ENCODE measurements at regions not wholly inside any gene's neighbourhood (a gene's known extent, or its start where the extent isn't known, plus 50 kb on each side); places are given as distances from the start of the nearest gene placed in this dataset.

DNA sequence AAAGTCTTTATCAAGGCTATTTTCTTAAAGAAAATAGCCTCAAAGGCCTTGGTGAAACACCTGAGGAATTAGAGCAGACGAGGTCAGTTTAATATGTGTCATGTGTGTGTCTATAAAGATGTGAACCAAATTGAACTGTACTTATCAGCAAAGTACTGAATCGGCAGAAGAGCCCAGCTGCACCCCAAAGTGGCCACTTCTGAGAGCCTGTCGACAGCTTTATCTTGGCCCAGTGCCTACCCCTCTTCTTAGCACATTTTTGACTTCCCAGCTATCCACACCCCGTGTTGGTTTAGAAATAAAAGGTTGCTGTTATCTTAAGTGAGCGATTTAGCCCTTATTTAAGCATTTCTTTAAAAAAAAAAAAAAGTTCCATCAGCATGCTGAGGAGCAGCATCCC, 329.7 kb downstream of the FBXW7 start:
- no peak overlapping the region for H3K27ac ChIP-seq (ENCODE audit: low read length)
- no peaks in the 10 kb centered on the region for H3K27me3 ChIP-seq (replicated peaks; ENCODE audit: insufficient read depth, low read length)
- H3F3A ChIP-seq (ENCODE audit: insufficient read depth, low read length) = no peaks in the 10 kb centered on the region
- H3K9me3 ChIP-seq (replicated peaks; ENCODE audit: insufficient read depth, low read length) = no peaks in the 10 kb centered on the region
- TF ChIP-seq EZH2phosphoT487 (IDR thresholded peaks at IDR 0.05; ENCODE audit: low read length) = no peak
- no peak for TF ChIP-seq EZH2 (optimal IDR thresholded peaks at IDR 0.05; ENCODE audit: low read depth, low read length)
- TF ChIP-seq, protein P1, sequence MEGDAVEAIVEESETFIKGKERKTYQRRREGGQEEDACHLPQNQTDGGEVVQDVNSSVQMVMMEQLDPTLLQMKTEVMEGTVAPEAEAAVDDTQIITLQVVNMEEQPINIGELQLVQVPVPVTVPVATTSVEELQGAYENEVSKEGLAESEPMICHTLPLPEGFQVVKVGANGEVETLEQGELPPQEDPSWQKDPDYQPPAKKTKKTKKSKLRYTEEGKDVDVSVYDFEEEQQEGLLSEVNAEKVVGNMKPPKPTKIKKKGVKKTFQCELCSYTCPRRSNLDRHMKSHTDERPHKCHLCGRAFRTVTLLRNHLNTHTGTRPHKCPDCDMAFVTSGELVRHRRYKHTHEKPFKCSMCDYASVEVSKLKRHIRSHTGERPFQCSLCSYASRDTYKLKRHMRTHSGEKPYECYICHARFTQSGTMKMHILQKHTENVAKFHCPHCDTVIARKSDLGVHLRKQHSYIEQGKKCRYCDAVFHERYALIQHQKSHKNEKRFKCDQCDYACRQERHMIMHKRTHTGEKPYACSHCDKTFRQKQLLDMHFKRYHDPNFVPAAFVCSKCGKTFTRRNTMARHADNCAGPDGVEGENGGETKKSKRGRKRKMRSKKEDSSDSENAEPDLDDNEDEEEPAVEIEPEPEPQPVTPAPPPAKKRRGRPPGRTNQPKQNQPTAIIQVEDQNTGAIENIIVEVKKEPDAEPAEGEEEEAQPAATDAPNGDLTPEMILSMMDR (IDR thresholded peaks at IDR 0.05; ENCODE audit: low read length) = no peak
- H3K4me3 ChIP-seq (ENCODE audit: low read length) = no peak overlapping the region
- no peaks in the 10 kb centered on the region for H4K20me1 ChIP-seq (ENCODE audit: insufficient read depth, low read length)
- DNase-seq = no peak
- no peak overlapping the region for H3K9ac ChIP-seq (ENCODE audit: low read length)
- H3K79me2 ChIP-seq (ENCODE audit: low read length) = no peaks in the 10 kb centered on the region
- H3K4me1 ChIP-seq (ENCODE audit: low read length) = no peaks in the 10 kb centered on the region
- H2AFZ ChIP-seq (ENCODE audit: low read length) = no peak overlapping the region
- H3K4me2 ChIP-seq (ENCODE audit: low read depth, low read length) = no peak overlapping the region
- H3K36me3 ChIP-seq (replicated peaks; ENCODE audit: insufficient read depth, low read length) = no peaks in the 10 kb centered on the region
- no peaks in the 10 kb centered on the region for H3K9me2 ChIP-seq (replicated peaks; ENCODE audit: insufficient read depth, low read length)

GRCh38 chr4:152202415-152202814, 333.5 kb downstream of the FBXW7 start:
- Histone ChIP-seq H2AFZ (ENCODE audit: low read length) (no peak overlapping the region), H3K9me3 (replicated peaks; ENCODE audit: insufficient read depth, low read length) (no peaks in the 10 kb centered on the region), H3K9me2 (replicated peaks; ENCODE audit: insufficient read depth, low read length) (no peaks in the 10 kb centered on the region), H3F3A (ENCODE audit: insufficient read depth, low read length) (no peaks in the 10 kb centered on the region), H3K36me3 (replicated peaks; ENCODE audit: insufficient read depth, low read length) (no peaks in the 10 kb centered on the region), H4K20me1 (ENCODE audit: insufficient read depth, low read length) (no peaks in the 10 kb centered on the region), H3K9ac (ENCODE audit: low read length) (no peak overlapping the region), H3K4me3 (ENCODE audit: low read length) (no peak overlapping the region), H3K27me3 (replicated peaks; ENCODE audit: insufficient read depth, low read length) (no peaks in the 10 kb centered on the region), H3K79me2 (ENCODE audit: low read length) (no peaks in the 10 kb centered on the region), H3K4me1 (ENCODE audit: low read length) (no peaks in the 10 kb centered on the region), H3K4me2 (ENCODE audit: low read depth, low read length) (no peak overlapping the region), H3K27ac (ENCODE audit: low read length) (no peak overlapping the region)
- DNase-seq = no peak
- TF ChIP-seq, protein P1 (IDR thresholded peaks at IDR 0.05; ENCODE audit: low read length) = no peak
- TF ChIP-seq EZH2 (optimal IDR thresholded peaks at IDR 0.05; ENCODE audit: low read depth, low read length) (no peak), EZH2phosphoT487 (IDR thresholded peaks at IDR 0.05; ENCODE audit: low read length) (no peak)

GRCh38 chr4:152200511-152201333, 335.2 kb downstream of the FBXW7 start:
- no peak overlapping the region for H3K27ac ChIP-seq (ENCODE audit: low read length)
- TF ChIP-seq, protein P1 (IDR thresholded peaks at IDR 0.05; ENCODE audit: low read length) = no peak
- no peak for TF ChIP-seq EZH2 (optimal IDR thresholded peaks at IDR 0.05; ENCODE audit: low read depth, low read length)

More at GRCh38 chr4:152200511-152201333, 335.2 kb downstream of the FBXW7 start:
- Histone ChIP-seq H3K4me3 (ENCODE audit: low read length) (no peak overlapping the region), H3K36me3 (replicated peaks; ENCODE audit: insufficient read depth, low read length) (no peaks in the 10 kb centered on the region), H3K27me3 (replicated peaks; ENCODE audit: insufficient read depth, low read length) (no peaks in the 10 kb centered on the region), H3K9me3 (replicated peaks; ENCODE audit: insufficient read depth, low read length) (no peaks in the 10 kb centered on the region), H3K79me2 (ENCODE audit: low read length) (no peaks in the 10 kb centered on the region), H3F3A (ENCODE audit: insufficient read depth, low read length) (no peaks in the 10 kb centered on the region), H3K9ac (ENCODE audit: low read length) (no peak overlapping the region), H3K9me2 (replicated peaks; ENCODE audit: insufficient read depth, low read length) (no peaks in the 10 kb centered on the region), H4K20me1 (ENCODE audit: insufficient read depth, low read length) (no peaks in the 10 kb centered on the region), H3K4me1 (ENCODE audit: low read length) (no peaks in the 10 kb centered on the region), H3K4me2 (ENCODE audit: low read depth, low read length) (no peak overlapping the region), H2AFZ (ENCODE audit: low read length) (no peak overlapping the region)
- DNase-seq = no peak
